Vagina (tissue), 2 donors: ENCODE measurements at regions not wholly inside any gene's neighbourhood (a gene's known extent, or its start where the extent isn't known, plus 50 kb on each side); places are given as distances from the start of the nearest gene placed in this dataset.

Source experiments
- DNase-seq, 2 donors: peaks; one replicate each; pipeline ENCODE4 v3.0.0-alpha.2; 2017; ENCODE audit errors: extremely low spot score in 2 of 2
- H3K27ac ChIP-seq: fragments of 200-600 bp; sonication (generic); one replicate; pipeline ENCODE4 v1.5.1; 2019
- H3K27me3 ChIP-seq: fragments of 200-600 bp; sonication (generic); one replicate; pipeline ENCODE4 v1.5.1; 2019
- H3K36me3 ChIP-seq, 2 donors: fragments of 200-600 bp; sonication (generic); one replicate each; pipeline ENCODE4 v1.5.1; 2017 to 2019
- H3K4me1 ChIP-seq: fragments of 200-600 bp; sonication (generic); one replicate; pipeline ENCODE4 v1.5.1; 2019
- H3K4me3 ChIP-seq, 2 donors: fragments of 200-600 bp; sonication (generic); 1 replicate in 1 of 2; 2 replicates in 1 of 2; pipeline ENCODE4 v1.5.1; 2016 to 2019
- H3K9me3 ChIP-seq: fragments of 200-600 bp; sonication (generic); one replicate; pipeline ENCODE4 v1.5.1; 2019
- POLR2A ChIP-seq, 2 donors: fragments of 450-650 bp; IDR thresholded peaks; one replicate each; pipeline ENCODE4 v1.6.1; 2017; ENCODE audit warnings: antibody characterized with exemption in 2 of 2, mild to moderate bottlenecking in 2 of 2, moderate library complexity in 2 of 2
- POLR2AphosphoS5 ChIP-seq, 2 donors: sonication (generic); formaldehyde crosslinking; IDR thresholded peaks; one replicate each; pipeline ENCODE4 v1.9.0; 2017; ENCODE audit warnings: antibody characterized with exemption in 2 of 2, mild to moderate bottlenecking in 2 of 2, low read depth in 1 of 2; ENCODE audit not compliant: insufficient read depth in 1 of 2
- intact Hi-C: fragments of 100-400 bp; cut with DNase I; formaldehyde crosslinking; loops from one replicate; pipeline ENCODE4 v1.15.1; 2023
- TF ChIP-seq, protein P1 (sequence below), 3 experiments: fragments of 450-650 bp in 2 of 3; fragments of 200-600 bp in 1 of 3; sonication (generic) in 1 of 3; IDR thresholded peaks; one replicate each; pipeline ENCODE4 v1.5.1; 2017 to 2019; ENCODE audit warnings: antibody characterized with exemption in 3 of 3, mild to moderate bottlenecking in 2 of 3, moderate library complexity in 2 of 3

DNA sequence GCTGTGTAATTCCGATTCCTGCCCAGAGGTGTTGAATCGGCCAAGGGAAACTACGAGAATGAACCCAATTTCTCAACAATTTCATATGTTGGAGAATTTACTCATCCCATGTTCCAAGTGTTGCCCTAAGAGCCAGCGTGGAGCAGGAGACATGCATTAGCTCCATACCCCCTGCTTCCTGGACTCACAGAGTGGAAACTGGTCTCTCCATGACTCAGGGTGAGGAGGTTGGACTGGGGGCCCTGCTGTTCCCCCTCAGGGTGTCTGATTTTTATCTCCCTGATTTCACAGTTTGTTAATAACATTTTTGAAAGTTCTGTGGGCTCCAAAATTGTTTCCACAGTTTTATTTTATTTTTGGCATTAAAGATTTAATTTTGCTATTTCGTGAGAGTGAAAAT lies 183.0 kb upstream of the SFRP2 start:
- intact Hi-C loops: loop anchor here (5.0 kb wide), 1 partner anchor 1580 kb away; no protein-coding TSS in a partner anchor
- no peak for DNase-seq
- Histone ChIP-seq H3K27ac (no peak overlapping the region), H3K36me3 (no peaks in the 10 kb centered on the region), H3K4me1 (no peaks in the 10 kb centered on the region), H3K4me3 (no peak overlapping the region), H3K27me3 (no peaks in the 10 kb centered on the region), H3K9me3 (no peaks in the 10 kb centered on the region)
- TF ChIP-seq, protein P1, sequence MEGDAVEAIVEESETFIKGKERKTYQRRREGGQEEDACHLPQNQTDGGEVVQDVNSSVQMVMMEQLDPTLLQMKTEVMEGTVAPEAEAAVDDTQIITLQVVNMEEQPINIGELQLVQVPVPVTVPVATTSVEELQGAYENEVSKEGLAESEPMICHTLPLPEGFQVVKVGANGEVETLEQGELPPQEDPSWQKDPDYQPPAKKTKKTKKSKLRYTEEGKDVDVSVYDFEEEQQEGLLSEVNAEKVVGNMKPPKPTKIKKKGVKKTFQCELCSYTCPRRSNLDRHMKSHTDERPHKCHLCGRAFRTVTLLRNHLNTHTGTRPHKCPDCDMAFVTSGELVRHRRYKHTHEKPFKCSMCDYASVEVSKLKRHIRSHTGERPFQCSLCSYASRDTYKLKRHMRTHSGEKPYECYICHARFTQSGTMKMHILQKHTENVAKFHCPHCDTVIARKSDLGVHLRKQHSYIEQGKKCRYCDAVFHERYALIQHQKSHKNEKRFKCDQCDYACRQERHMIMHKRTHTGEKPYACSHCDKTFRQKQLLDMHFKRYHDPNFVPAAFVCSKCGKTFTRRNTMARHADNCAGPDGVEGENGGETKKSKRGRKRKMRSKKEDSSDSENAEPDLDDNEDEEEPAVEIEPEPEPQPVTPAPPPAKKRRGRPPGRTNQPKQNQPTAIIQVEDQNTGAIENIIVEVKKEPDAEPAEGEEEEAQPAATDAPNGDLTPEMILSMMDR (IDR thresholded peaks at IDR 0.05): no peak
- TF ChIP-seq POLR2AphosphoS5 (IDR thresholded peaks at IDR 0.05; ENCODE audit: insufficient read depth in 1 of 2, low read depth in 1 of 2) (no peak), POLR2A (IDR thresholded peaks at IDR 0.05) (no peak)

DNA sequence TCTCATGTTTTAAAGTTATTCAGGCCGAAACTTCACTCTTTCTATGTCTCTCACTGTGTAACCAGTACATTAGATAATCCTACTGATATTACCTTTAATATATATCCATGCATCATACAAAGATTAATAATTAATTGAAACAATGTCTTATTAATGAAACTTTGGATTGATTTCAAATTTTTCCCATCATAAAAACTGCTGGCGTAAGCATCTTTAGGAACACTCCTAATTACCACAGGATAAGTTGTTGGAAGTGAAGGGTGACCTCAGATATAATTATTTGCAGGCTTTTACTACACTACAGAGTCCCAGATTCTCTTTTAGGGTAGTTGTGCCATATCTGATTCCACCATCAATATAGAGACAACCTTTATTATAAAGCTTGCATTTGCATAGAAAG lies 181.3 kb upstream of the SFRP2 start:
- Histone ChIP-seq H3K27me3 (no peaks in the 10 kb centered on the region), H3K36me3 (no peaks in the 10 kb centered on the region), H3K4me3 (no peak overlapping the region), H3K4me1 (no peaks in the 10 kb centered on the region), H3K27ac (no peak overlapping the region), H3K9me3 (no peaks in the 10 kb centered on the region)
- TF ChIP-seq, protein P1 (IDR thresholded peaks at IDR 0.05): no peak
- no peak for TF ChIP-seq POLR2A (IDR thresholded peaks at IDR 0.05)
- TF ChIP-seq POLR2AphosphoS5 (IDR thresholded peaks at IDR 0.05; ENCODE audit: insufficient read depth in 1 of 2, low read depth in 1 of 2): no peak
- intact Hi-C loops: loop anchor here (5.0 kb wide), 1 partner anchor 1582 kb away; no protein-coding TSS in a partner anchor
- DNase-seq: no peak

DNA sequence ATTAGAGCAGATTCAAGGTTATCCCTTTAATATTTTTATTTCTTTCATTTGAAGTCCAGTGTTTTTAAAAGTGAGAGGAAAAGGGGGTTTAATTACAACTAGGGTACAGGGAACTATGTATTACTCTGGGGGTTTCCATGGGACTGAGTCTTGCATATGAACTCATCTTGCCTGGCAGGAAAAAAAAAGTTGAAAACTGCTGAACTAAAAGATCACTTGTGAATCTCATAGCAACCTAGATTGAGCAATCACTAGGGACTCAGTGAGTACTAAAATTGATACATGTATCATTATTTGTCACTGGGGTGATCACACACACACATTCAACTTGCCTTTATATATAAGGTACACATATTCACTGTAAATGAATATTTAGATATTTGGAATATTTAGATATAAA lies 180.7 kb upstream of the SFRP2 start:
- H3K27ac ChIP-seq: no peak overlapping the region
- H3K4me3 ChIP-seq: no peak overlapping the region
- no peaks in the 10 kb centered on the region for H3K9me3 ChIP-seq
- H3K27me3 ChIP-seq: no peaks in the 10 kb centered on the region
- no peaks in the 10 kb centered on the region for H3K4me1 ChIP-seq
- DNase-seq: no peak
- H3K36me3 ChIP-seq: no peaks in the 10 kb centered on the region
- intact Hi-C loops: no loop called here
- TF ChIP-seq POLR2A (IDR thresholded peaks at IDR 0.05) (no peak), POLR2AphosphoS5 (IDR thresholded peaks at IDR 0.05; ENCODE audit: insufficient read depth in 1 of 2, low read depth in 1 of 2) (no peak)
- TF ChIP-seq, protein P1 (IDR thresholded peaks at IDR 0.05): no peak

DNA sequence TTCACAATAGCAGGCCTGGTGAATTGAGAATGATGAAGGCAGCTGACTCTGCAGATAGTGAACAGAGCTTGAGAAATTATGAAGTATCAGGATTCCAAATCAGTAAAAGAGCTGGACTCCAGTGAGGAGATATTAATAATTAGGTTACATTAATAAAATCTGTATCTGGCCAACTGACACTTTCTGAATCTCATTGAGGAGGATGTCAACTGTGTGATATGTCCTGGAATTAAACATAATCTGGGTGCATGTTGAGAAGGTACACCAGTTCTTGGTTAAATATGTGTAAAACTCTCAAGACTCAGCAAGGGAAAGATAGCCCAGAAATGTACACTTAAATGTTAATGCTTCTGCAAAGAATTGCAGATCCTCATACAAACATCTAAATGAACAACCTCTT lies 177.8 kb upstream of the SFRP2 start:
- no peak overlapping the region for H3K4me3 ChIP-seq
- H3K4me1 ChIP-seq: no peaks in the 10 kb centered on the region
- intact Hi-C loops: no loop called here
- H3K27me3 ChIP-seq: no peaks in the 10 kb centered on the region
- no peaks in the 10 kb centered on the region for H3K36me3 ChIP-seq
- H3K27ac ChIP-seq: no peak overlapping the region
- DNase-seq: no peak
- H3K9me3 ChIP-seq: no peaks in the 10 kb centered on the region
- TF ChIP-seq POLR2A (IDR thresholded peaks at IDR 0.05): no peak
- TF ChIP-seq, protein P1 (IDR thresholded peaks at IDR 0.05): no peak
- TF ChIP-seq POLR2AphosphoS5 (IDR thresholded peaks at IDR 0.05; ENCODE audit: insufficient read depth in 1 of 2, low read depth in 1 of 2): no peak

DNA sequence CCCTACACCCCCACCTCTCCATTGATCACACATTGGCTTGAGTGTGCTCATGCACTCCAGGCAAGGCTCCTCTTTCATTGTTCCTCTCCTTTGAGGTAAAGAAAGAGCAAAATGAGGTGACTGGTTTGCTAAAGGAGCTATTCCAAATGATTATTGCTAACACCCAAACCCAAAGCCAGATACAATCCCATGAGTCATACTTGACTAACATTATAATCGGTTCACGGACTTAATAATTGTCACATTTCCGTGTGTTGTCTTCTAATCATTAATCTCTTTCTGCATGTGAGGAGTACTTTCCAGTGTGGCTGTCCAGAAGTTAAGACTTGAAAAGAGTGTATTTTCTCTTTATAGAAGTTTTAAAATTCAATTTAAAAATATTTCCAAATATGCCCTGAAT lies 174.3 kb upstream of the SFRP2 start:
- H3K9me3 ChIP-seq: no peaks in the 10 kb centered on the region
- no peak overlapping the region for H3K4me3 ChIP-seq
- no peak for DNase-seq
- intact Hi-C loops: no loop called here
- no peaks in the 10 kb centered on the region for H3K36me3 ChIP-seq
- no peak overlapping the region for H3K27ac ChIP-seq
- no peaks in the 10 kb centered on the region for H3K4me1 ChIP-seq
- H3K27me3 ChIP-seq: no peaks in the 10 kb centered on the region
- TF ChIP-seq, protein P1 (IDR thresholded peaks at IDR 0.05): no peak
- TF ChIP-seq POLR2A (IDR thresholded peaks at IDR 0.05) (no peak), POLR2AphosphoS5 (IDR thresholded peaks at IDR 0.05; ENCODE audit: insufficient read depth in 1 of 2, low read depth in 1 of 2) (no peak)
